ENCODE measurements at regions not wholly inside any gene's neighbourhood (a gene's known extent, or its start where the extent isn't known, plus 50 kb on each side); places are given as distances from the start of the nearest gene placed in this dataset.

DNA sequence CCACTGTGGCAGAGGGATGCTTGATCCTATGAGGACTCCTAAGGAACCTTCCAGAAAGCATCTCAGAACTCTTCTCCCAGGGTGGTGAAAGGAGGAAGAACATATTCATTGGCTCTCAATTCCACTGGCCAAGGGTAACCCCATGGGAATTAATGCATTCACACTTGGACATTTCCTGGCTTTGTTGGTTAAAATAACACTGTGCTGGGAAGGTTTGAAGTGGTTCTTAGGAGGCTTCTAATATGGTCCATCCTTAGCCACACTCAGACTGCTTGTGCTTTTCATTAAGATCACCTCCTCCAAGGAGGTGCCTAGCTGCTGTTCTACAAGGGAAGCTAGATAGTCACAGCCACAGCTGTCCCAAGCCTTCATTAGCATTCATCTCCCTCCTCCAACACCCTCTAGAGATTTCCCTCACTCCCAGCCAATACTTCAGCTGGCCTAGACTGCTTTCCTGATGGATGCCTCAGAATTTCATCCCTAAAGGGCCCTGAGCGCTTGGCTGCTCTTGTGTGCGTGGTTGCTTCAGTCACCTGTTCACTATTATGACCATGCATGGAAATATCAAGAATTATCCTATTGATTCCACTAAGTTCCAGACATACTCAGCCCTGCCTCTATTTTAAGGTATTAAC, 544.4 kb downstream of the PLPP3 start (continued):
- TF ChIP-seq PREB (CRISPR knock-in tag; IDR thresholded peaks at IDR 0.05; ENCODE audit: borderline replicate concordance), result no peak

- ChIA-PET CTCF (no interaction called here), POLR2A (no interaction called here)
- Mint-ChIP-seq H3K4me1 (no peaks in the 10 kb centered on the region), H3K4me3 (no peak overlapping the region), H3K9me3 (peaks cover 13% of the 10 kb centered on the region), H3K36me3 (no peaks in the 10 kb centered on the region), H3K27ac (no peak overlapping the region), H3K27me3 (ENCODE audit: low read depth) (no peaks in the 10 kb centered on the region)
- TF ChIP-seq ZNF232 (CRISPR knock-in tag; IDR thresholded peaks at IDR 0.05) (no peak), ZBTB21 (CRISPR knock-in tag; IDR thresholded peaks at IDR 0.05; ENCODE audit: borderline replicate concordance) (no peak), CREM (CRISPR knock-in tag; IDR thresholded peaks at IDR 0.05) (no peak), ZNF512 (CRISPR knock-in tag; IDR thresholded peaks at IDR 0.05; ENCODE audit: borderline replicate concordance) (no peak), RELA (CRISPR knock-in tag; IDR thresholded peaks at IDR 0.05; ENCODE audit: borderline replicate concordance) (no peak), CTCF (IDR thresholded peaks at IDR 0.05) (no peak), KAT7 (CRISPR knock-in tag; IDR thresholded peaks at IDR 0.05; ENCODE audit: borderline replicate concordance) (no peak), FOXP1 (CRISPR knock-in tag; IDR thresholded peaks at IDR 0.05; ENCODE audit: borderline replicate concordance) (no peak), ZNF671 (CRISPR knock-in tag; IDR thresholded peaks at IDR 0.05) (no peak), ZNF416 (CRISPR knock-in tag; IDR thresholded peaks at IDR 0.05) (no peak), GRHL2 (CRISPR knock-in tag; IDR thresholded peaks at IDR 0.05; ENCODE audit: insufficient replicate concordance, severe bottlenecking) (no peak)
- TF ChIP-seq, protein P1, sequence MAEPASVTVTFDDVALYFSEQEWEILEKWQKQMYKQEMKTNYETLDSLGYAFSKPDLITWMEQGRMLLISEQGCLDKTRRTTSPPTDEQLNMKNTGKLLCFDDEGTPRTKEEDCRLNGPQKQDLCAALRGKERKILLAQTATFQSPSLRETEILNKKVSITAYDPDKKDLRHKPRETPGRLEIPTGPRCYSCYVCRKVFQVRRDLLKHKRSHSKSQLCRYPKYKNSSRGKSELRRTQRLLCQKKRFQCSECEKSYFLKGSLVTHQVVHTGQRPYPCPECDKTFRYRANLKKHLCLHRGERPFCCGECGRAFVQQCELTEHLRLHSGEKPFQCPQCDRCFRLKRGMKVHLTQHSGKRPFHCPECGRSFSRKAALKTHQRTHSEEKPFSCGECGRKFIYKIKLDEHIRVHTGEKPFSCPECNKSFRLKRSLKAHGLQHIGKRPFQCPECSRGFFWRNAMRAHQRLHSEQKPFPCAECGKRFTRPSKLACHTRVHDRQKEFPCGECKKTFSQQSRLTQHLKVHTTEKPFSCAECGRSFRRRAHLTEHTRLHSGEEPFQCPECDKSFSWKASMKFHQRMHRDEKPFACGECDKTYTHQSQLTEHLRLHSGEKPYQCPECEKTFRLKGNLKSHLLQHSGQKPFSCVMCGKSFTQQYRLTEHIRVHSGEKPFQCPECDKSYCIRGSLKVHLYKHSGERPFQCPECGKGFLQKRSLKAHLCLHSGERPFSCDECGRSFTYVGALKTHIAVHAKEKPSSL (CRISPR knock-in tag; conservative IDR thresholded peaks at IDR 0.05), result no peak
- TF ChIP-seq, protein P2, sequence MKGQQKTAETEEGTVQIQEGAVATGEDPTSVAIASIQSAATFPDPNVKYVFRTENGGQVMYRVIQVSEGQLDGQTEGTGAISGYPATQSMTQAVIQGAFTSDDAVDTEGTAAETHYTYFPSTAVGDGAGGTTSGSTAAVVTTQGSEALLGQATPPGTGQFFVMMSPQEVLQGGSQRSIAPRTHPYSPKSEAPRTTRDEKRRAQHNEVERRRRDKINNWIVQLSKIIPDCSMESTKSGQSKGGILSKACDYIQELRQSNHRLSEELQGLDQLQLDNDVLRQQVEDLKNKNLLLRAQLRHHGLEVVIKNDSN (CRISPR knock-in tag; IDR thresholded peaks at IDR 0.05), result no peak
- DNase-seq (ENCODE audit: low spot score), result no peak
- ATAC-seq, result no peak
Measured at GRCh38 chr1:56034222-56034621, 545.1 kb downstream of the PLPP3 start.

DNA sequence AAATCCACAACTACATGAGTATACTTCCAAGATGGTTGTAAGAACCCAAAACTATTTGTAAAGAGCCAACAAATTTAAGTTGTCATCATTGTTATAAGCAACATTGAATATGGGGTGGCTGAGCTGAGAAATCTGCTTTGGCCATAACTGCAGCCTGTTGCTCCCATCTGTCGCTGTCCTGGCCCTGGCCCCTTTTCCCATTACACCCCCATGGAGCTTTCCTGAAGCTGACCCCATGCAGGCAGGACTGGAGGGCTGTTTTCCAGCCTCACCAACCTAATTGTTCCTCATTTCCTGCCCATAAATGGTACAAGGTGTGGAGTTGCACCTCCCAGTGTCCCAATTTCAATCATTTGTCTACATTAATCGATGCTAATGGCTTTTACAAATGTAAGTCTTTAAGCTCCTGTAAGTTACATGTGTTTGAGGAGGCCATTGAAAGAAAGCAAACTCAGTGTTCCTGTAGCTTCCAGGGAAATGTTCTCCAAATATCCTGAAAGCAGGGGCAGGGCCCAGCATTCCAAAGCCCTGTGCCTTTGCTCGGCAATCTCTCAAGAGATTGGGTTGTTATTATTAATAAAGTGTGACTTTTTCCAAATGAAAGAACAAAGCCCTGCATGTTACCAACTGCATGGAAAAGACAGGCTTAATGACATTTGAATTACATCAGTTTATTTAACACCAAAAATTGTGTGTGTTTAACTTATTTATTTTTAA, 545.9 kb downstream of the PLPP3 start:
- ATAC-seq (no peak), DNase-seq (ENCODE audit: low spot score) (no peak)
- ChIA-PET CTCF (no interaction called here), POLR2A (no interaction called here)
- Mint-ChIP-seq H3K36me3 (no peaks in the 10 kb centered on the region), H3K27me3 (ENCODE audit: low read depth) (no peaks in the 10 kb centered on the region), H3K27ac (no peak overlapping the region), H3K4me1 (no peaks in the 10 kb centered on the region), H3K9me3 (peaks cover 10% of the 10 kb centered on the region), H3K4me3 (no peak overlapping the region)
- TF ChIP-seq ATF6 (CRISPR knock-in tag; IDR thresholded peaks at IDR 0.05) (no peak), FOXP4 (CRISPR knock-in tag; IDR thresholded peaks at IDR 0.05) (no peak)
